HG02623 (cell line): ENCODE measurements at regions not wholly inside any gene's neighbourhood (a gene's known extent, or its start where the extent isn't known, plus 50 kb on each side); places are given as distances from the start of the nearest gene placed in this dataset.

ENCODE experiments used
- ATAC-seq: cut with Tn5 transposase; IDR thresholded peaks from one replicate; pipeline ENCODE4 v1.9.1; 2021; ENCODE audit warnings: moderate library complexity; ENCODE audit not compliant: unreplicated experiment

DNA sequence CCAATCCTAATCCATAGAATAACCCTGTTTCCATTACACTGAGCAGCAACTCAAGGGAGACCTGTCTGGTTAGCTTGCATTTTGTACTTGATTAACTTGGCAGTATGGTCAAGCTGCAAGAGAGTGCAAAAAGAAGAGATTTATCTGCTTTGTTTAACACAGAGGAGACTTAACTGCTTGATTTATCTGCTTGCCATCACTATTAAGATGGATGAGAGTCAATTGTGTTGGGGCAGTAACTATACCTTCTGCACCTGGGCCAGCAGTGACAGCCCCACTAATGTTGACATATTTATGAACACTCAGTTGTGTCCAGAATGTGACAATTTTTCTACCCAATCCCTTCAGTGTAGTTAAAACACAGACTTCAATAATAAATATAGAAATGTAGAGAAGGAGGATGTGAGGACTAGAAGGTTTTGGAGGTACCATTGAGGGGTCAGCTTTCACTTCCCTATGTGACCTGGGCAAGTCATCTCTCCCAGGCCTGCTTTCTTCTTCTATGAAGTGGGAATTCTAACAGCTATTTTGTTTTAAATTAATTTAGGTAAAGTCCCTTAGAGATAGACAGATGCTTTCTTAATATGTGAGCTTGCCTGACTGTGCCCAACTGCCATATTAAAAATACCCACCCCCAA, 159.1 kb upstream of the KCNK2 start:
- no peak for ATAC-seq

- ATAC-seq: no peak
These were observed 154.7 kb upstream of the KCNK2 start for GRCh38 chr1:214927796-214928195.

GRCh38 chr1:214928574-214928973, 154.0 kb upstream of the KCNK2 start:
- no peak for ATAC-seq

GRCh38 chr1:214933375-214933774, 149.2 kb upstream of the KCNK2 start:
- ATAC-seq: no peak

DNA sequence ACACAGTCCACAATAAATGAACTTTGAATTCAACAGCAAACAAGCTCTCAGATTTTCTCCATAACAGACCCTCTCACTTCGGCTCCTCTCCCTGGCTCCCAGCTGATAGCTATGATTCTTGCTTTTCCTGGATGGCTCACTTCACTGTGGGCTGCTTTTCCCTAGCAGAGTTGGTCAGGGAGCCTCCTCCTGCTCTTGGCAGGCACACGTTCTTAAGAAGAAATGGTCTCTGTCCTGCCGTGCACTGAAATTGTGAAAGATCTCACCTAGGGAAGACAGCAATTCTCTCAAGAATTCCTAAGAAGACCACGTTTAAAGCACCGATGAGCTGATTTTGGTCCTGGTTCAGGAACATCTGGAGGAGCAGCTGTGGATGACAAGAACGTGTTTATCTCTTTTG, 148.5 kb upstream of the KCNK2 start:
- no peak for ATAC-seq

GRCh38 chr1:214935258-214935657, 147.3 kb upstream of the KCNK2 start:
- ATAC-seq: no peak

- ATAC-seq: no peak
These were observed 143.4 kb upstream of the KCNK2 start for GRCh38 chr1:214939180-214939579.

- no peak for ATAC-seq
These were observed 141.5 kb upstream of the KCNK2 start for GRCh38 chr1:214941061-214941460.

GRCh38 chr1:214943054-214943453, 139.5 kb upstream of the KCNK2 start:
- no peak for ATAC-seq

DNA sequence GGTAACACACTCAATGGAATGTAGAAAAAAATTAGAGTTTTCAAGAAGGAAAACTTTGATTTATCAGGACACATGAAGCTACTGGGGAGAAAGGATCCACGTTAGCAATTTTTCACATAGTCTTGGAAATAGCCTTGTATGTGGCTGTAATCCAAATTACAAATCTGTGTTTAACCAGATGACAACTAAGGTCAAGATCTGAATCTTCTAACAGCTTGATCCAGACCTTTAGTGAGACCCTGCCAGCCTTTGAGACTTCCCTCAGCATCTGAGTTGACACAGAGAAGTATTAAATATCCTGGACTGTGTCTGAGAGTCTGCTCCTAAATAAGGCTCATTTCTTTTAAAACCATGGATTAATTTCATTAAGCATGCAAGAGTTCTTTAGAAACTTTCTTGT, 135.9 kb upstream of the KCNK2 start:
- ATAC-seq: no peak

GRCh38 chr1:214952648-214953047, 129.9 kb upstream of the KCNK2 start:
- ATAC-seq: no peak

- no peak for ATAC-seq
These were observed 128.5 kb upstream of the KCNK2 start for GRCh38 chr1:214953901-214954616.

DNA sequence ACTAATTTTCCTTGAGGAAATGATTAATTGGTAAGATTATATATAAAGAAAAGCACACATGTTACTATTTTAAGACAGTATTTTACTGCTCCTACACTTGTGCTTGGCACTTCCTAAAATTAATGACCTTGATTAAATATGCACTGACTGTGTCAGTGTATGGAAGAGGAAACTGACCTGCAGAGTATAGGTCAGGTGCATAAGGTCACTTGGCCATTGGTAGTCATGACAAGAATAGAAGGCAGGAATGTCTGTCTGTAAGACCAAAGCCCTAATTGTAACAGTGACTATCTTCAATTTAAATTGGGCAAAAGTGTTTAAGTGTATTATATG, 128.0 kb upstream of the KCNK2 start:
- no peak for ATAC-seq

DNA sequence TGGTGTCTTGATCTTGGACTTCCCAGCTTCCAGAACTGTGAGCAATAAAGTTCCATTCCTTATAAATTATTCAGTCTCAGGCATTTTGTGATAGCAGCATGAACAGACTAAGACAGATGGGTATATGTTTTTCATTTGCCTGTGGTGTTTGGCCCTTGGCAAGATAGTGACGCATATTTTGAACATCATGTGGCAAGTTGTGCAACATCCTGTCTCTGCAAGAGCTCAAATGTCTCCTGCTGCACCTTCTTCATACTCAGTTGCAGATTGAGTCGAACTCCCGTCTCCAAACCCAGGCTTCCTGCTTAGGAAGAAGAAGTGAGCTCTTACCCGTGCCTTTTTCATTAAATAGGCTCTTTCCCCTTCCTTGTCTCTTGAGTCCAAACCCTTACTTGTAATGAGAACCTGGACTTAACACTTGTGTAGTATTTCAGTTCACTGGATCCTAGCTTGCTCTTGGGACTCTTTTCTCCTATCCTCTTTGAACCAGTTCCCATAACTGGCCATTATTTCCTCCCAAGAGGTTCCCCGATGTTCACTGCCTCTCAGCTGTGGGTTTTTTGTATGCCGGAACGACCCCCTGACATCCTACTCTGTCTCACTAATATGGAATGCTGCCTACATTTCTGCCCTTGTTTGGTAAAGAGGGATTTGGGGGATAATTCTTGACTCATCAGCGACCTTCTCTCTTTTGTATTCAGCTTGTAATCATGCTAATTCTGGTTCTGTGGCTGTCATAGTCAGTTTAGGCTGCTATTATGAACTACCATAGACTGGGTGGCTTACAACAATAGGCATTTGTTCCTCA, 125.0 kb upstream of the KCNK2 start:
- no peak for ATAC-seq

DNA sequence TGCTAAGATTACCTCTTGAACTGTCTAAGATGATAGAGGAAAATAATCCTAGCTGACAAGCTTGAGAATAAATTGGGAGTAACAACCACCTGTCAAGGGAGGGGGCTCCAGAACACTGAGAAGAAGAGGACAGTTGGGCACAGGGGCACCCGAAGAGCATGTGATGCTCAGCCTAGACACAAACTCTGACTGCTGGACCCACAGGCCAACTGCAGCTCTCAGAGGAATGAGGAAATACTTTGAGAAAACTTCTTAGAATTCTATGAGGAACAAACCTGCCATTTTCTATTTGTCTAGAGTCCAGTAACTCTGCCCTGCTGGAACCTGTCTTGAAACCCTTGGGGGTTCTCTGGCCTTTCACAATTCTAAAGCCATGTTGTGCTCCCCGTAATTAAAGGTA, 124.1 kb upstream of the KCNK2 start:
- ATAC-seq: no peak

GRCh38 chr1:214966346-214966745, 116.2 kb upstream of the KCNK2 start:
- ATAC-seq: no peak

DNA sequence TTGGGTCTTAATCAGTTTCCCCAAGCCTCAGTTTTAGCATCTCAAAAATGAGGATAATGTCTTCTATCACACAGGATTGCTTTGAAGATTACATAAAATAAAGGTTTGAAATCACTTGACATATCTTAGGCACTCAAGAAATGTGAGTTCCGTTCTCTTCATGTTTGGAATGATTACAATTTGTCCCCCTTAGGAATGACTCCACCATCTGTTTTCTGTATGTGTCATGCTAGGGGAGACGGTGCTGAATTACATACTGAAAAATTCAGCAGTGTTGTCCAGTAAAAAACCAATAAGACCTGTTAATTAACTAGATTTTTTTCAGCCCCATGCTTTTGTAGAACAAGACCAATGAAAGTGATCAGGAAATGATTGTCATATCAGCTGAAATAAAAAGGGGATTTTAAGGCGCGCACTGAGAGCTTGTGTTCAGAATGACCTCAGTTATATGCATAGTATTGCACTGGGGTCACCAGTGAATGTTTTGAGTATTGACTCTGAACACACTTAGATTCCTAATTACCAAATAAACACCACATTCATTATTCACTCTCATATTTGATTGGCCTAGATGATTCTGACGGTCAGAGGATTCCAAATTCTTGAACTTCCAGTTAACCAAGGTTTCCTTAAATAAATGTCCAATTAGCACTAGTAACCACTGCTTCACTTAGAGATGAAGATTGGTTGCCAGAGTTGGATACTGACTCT, 114.5 kb upstream of the KCNK2 start:
- ATAC-seq: no peak

DNA sequence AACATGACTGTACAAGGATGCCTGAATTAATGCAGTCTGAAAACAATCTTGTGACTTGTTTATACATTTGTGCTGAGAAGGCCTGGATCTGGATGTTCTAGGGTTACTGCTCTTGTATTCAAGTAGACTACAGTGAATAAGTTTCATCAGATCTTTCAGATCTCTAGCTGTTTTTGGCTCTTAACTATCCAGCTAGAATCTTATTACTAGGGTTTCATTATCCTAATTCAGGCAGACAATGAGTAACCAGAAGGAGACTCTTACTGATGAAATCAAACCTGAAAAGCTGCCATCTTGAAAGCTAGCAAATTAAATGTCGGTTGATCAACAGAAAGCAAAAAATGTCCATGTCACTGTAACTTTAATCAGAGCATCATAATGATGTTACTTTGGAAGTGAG, 112.5 kb upstream of the KCNK2 start:
- ATAC-seq: no peak

DNA sequence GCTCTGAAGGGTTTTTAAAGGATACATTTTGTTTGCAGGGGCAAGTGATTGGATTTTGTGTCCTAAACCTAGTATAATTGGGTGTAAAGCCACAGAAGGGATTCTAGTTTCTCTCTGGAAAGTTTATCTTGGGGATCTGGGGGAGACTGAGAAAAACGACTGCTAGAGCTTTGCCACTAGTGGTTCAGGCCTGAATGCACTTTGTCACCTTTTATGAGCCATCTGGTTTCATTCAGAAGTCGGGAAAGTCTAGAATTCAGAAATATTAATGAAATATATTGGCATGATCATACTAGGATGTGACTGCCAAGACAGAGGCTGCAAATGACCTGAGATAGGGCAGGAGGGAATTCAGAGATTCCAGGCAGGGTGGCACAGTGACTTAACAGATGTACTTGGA, 111.5 kb upstream of the KCNK2 start:
- no peak for ATAC-seq

- no peak for ATAC-seq
These were observed 108.5 kb upstream of the KCNK2 start for GRCh38 chr1:214974002-214974401.

GRCh38 chr1:214976665-214977064, 105.9 kb upstream of the KCNK2 start:
- ATAC-seq: no peak

DNA sequence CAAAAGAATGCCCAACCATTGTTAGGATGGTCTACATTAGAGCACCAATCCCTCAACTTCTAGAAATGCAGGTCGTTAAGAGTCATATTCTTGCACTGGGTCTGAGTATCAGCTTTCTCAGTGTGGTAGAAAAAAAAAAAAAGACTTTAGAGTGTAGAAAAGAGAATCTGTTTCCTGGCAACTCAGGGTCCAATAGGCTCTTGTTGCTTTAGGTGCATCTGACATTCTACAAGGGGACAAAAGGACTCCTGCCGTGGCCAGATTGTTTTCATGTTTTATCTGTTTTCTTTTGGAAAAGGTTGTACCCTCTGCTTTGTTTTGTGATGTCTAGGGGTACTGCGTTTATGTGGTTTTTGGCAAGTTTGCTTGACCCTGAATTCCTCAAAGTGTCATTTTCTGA, 105.4 kb upstream of the KCNK2 start:
- ATAC-seq: no peak
